ENCODE measurements at regions not wholly inside any gene's neighbourhood (a gene's known extent, or its start where the extent isn't known, plus 50 kb on each side); places are given as distances from the start of the nearest gene placed in this dataset.

DNA sequence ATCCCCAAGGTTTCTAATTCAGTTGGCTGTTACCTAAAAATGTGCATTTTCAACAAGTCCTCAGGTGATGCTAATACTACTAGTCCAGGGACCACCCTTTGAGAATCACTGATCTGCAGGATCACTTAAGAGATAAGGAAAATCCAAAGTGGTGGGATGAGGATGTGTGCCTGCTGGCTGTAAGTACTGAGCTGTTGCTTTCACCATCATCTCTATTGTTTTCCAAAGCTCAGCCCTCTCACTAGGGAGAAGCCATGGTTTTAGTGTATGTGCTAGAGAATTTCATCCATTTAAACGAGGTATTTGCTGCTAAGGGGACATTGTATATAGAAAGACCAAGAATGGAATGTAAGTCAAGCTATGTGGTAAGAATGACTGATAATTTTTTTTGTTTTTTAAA is 202.3 kb downstream of the KIF21A start:
- Histone ChIP-seq H3F3A (ENCODE audit: insufficient read depth) (no peaks in the 10 kb centered on the region; the same call in 1 of the 2 replicates), H3K9ac (no peak overlapping the region), H3K4me2 (ENCODE audit: unreplicated experiment) (no peak overlapping the region), H3K36me3 (ENCODE audit: low read depth) (no peaks in the 10 kb centered on the region), H4K20me1 (ENCODE audit: insufficient read depth) (no peaks in the 10 kb centered on the region), H3K9me3 (ENCODE audit: low read depth) (no peaks in the 10 kb centered on the region), H2AFZ (no peak overlapping the region), H3K4me1 (ENCODE audit: insufficient read depth) (peaks cover 7% of the 10 kb centered on the region; the same call in 1 of the 2 replicates), H3K9me2 (ENCODE audit: insufficient read depth) (no peaks in the 10 kb centered on the region), H3K27ac (no peak overlapping the region), H3K4me3 (no peak overlapping the region), H3K79me2 (ENCODE audit: insufficient read depth) (no peaks in the 10 kb centered on the region), H3K27me3 (replicated peaks; ENCODE audit: insufficient read depth) (peaks cover 29% of the 10 kb centered on the region)
- no peak for TF ChIP-seq EZH2phosphoT487 (IDR thresholded peaks at IDR 0.05; ENCODE audit: insufficient read depth, low read depth)
- TF ChIP-seq EZH2 (IDR thresholded peaks at IDR 0.05; ENCODE audit: insufficient read depth, poor library complexity, severe bottlenecking): no peak
- no peak for DNase-seq
- in situ Hi-C loops (cut with MboI): no loop called here
- WGBS, 2 experiments (ENCODE audit: low coverage in 1 of 2, low lambda C conversion rate in 2 of 2, missing lambda C conversion rate in 2 of 2): 0 to 3% methylated on average over 1 of the region's 1 CpG

DNA sequence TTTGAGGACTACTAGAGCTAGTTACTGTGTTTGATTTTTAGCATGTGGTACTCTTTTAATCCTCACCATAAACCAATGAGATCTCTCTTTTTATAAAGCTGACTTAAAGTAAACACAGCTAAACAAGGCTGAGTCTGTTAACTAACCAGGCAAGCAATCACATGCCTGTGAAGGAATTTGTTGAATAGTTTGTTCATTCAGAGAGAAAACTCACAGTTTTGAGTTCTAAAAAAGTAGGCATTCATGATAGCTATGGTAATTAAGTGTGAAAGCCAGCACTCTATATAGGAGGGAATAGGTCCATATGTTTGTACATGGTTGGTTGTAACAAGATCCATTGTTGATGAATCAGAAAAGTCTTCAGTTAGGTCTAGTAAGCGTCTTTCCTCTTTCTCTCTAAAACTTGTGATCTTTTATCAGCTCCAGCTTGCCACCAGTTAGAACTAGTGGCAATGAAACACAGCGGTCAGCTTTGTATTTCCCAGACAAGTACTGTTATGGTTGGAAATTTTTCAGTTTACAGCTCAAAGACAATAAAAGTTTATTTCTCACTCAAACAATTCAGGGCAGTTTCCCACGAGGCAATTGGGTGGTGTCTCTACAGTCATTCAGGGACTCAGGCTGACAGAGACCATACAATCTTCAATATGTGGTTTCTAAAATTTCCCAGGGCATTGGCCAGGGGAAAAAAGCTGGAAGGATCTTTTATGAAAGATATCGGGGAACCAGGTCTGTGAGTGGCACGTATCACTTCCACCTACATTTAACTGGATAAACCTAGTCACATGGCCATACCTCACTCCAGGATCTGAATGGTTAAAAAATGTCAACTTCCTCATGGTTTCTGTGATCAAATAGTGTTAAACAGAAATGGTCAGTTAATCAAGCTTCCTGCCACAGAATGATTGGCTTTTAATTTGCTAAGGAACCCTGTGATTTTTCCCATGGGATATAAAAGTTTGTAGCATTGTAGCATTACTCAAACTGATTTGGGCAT is 203.1 kb downstream of the KIF21A start:
- no peaks in the 10 kb centered on the region; the same call in 1 of the 2 replicates for H3F3A ChIP-seq (ENCODE audit: insufficient read depth)
- in situ Hi-C loops (cut with MboI): no loop called here
- no peaks in the 10 kb centered on the region for H3K9me2 ChIP-seq (ENCODE audit: insufficient read depth)
- no peak overlapping the region for H3K4me2 ChIP-seq (ENCODE audit: unreplicated experiment)
- WGBS, 2 experiments (ENCODE audit: low coverage in 1 of 2, low lambda C conversion rate in 2 of 2, missing lambda C conversion rate in 2 of 2): 27 to 38% methylated on average over 5 of the region's 5 CpGs
- no peak overlapping the region for H2AFZ ChIP-seq
- H3K9ac ChIP-seq: no peak overlapping the region
- no peak for DNase-seq
- TF ChIP-seq EZH2phosphoT487 (IDR thresholded peaks at IDR 0.05; ENCODE audit: insufficient read depth, low read depth): no peak
- no peaks in the 10 kb centered on the region for H3K9me3 ChIP-seq (ENCODE audit: low read depth)
- H3K36me3 ChIP-seq (ENCODE audit: low read depth): no peaks in the 10 kb centered on the region
- H3K79me2 ChIP-seq (ENCODE audit: insufficient read depth): no peaks in the 10 kb centered on the region
- no peak overlapping the region for H3K27ac ChIP-seq
- no peak overlapping the region for H3K4me3 ChIP-seq
- peaks cover 29% of the 10 kb centered on the region for H3K27me3 ChIP-seq (replicated peaks; ENCODE audit: insufficient read depth)
- peaks cover 7% of the 10 kb centered on the region; the same call in 1 of the 2 replicates for H3K4me1 ChIP-seq (ENCODE audit: insufficient read depth)
- H4K20me1 ChIP-seq (ENCODE audit: insufficient read depth): no peaks in the 10 kb centered on the region

DNA sequence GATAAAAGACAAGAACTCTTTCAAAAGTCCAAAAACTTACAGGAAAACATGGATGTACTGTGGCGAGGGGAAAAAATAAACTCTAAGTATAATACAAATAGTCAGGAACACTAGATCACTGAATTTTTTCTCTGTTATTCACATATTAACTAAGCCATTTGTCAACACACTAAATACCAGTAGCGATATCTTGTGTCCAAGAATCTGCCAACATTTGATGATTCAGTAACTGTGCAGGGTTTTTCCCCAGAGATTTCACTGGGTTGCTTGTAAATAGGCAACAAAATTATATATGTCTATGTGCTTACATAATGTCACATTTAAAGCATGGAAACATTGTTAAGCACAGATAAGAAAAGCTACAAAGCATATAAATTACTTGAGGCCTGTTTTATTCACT is 205.9 kb downstream of the KIF21A start:
- peaks cover 7% of the 10 kb centered on the region; the same call in 1 of the 2 replicates for H3K4me1 ChIP-seq (ENCODE audit: insufficient read depth)
- no peak overlapping the region for H3K4me3 ChIP-seq
- H3F3A ChIP-seq (ENCODE audit: insufficient read depth): no peaks in the 10 kb centered on the region; the same call in 1 of the 2 replicates
- H3K36me3 ChIP-seq (ENCODE audit: low read depth): no peaks in the 10 kb centered on the region
- H3K9me3 ChIP-seq (ENCODE audit: low read depth): no peaks in the 10 kb centered on the region
- no peak overlapping the region for H2AFZ ChIP-seq
- in situ Hi-C loops (cut with MboI): no loop called here
- H3K9me2 ChIP-seq (ENCODE audit: insufficient read depth): no peaks in the 10 kb centered on the region
- peak; percentile 57 for DNase-seq
- no peak overlapping the region for H3K4me2 ChIP-seq (ENCODE audit: unreplicated experiment)
- H4K20me1 ChIP-seq (ENCODE audit: insufficient read depth): no peaks in the 10 kb centered on the region
- no peak for TF ChIP-seq EZH2 (IDR thresholded peaks at IDR 0.05; ENCODE audit: insufficient read depth, poor library complexity, severe bottlenecking)
- TF ChIP-seq EZH2phosphoT487 (IDR thresholded peaks at IDR 0.05; ENCODE audit: insufficient read depth, low read depth): peak; percentile 89
- no peaks in the 10 kb centered on the region for H3K79me2 ChIP-seq (ENCODE audit: insufficient read depth)
- whole genome bisulfite sequencing, 2 experiments (ENCODE audit: low coverage in 1 of 2, low lambda C conversion rate in 2 of 2, missing lambda C conversion rate in 2 of 2): 17 to 18% methylated on average over 2 of the region's 2 CpGs
- no peak overlapping the region for H3K9ac ChIP-seq
- peaks cover 34% of the 10 kb centered on the region for H3K27me3 ChIP-seq (replicated peaks; ENCODE audit: insufficient read depth)
- no peak overlapping the region for H3K27ac ChIP-seq

DNA sequence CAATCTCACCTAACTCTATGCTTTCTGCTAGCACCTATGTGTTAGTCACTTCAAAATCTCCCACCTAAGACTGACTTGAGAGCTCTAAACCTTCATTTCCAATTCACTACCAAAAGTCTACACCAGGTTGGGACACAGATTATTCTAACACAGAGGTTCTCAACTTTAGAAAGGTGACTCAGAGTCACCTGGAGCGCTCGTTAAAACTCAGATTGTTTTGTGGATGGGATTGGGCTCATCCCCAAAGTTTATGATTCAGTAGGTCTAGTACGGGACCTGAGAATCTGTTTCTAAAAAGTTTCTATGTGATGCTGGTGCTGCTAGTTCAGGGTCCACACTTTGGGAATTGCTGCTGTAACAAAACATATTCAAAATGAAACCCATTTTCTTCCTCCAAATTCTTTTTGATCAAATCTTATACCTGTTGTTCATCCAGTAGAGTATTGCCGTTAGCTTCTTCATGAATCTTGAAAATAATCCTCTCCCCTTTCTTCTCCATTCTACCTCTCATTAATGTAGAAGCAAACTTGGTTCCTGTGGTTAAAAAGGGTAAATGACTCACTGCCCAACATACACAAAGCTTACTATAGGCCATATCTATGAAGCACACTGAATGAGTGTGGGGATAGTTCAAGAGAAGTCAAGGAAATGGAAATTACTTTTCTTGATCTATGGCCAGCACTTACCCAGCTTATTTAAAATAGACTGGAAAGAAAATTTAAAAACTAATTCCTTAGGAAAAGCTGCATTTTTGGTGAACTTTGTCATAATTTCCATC is 206.7 kb downstream of the KIF21A start:
- H3K4me3 ChIP-seq: no peak overlapping the region
- H3K9me3 ChIP-seq (ENCODE audit: low read depth): no peaks in the 10 kb centered on the region
- H3F3A ChIP-seq (ENCODE audit: insufficient read depth): no peaks in the 10 kb centered on the region; the same call in 1 of the 2 replicates
- H3K4me1 ChIP-seq (ENCODE audit: insufficient read depth): peaks cover 7% of the 10 kb centered on the region; the same call in 1 of the 2 replicates
- H2AFZ ChIP-seq: no peak overlapping the region
- in situ Hi-C loops (cut with MboI): no loop called here
- no peaks in the 10 kb centered on the region for H4K20me1 ChIP-seq (ENCODE audit: insufficient read depth)
- peaks cover 26% of the 10 kb centered on the region for H3K27me3 ChIP-seq (replicated peaks; ENCODE audit: insufficient read depth)
- no peak overlapping the region for H3K27ac ChIP-seq
- no peaks in the 10 kb centered on the region for H3K79me2 ChIP-seq (ENCODE audit: insufficient read depth)
- 36 to 43% methylated on average over 4 of the region's 4 CpGs for WGBS, 2 experiments (ENCODE audit: low coverage in 1 of 2, low lambda C conversion rate in 2 of 2, missing lambda C conversion rate in 2 of 2)
- H3K9ac ChIP-seq: no peak overlapping the region
- peak; percentile 2 for DNase-seq
- no peaks in the 10 kb centered on the region for H3K9me2 ChIP-seq (ENCODE audit: insufficient read depth)
- H3K4me2 ChIP-seq (ENCODE audit: unreplicated experiment): no peak overlapping the region
- H3K36me3 ChIP-seq (ENCODE audit: low read depth): no peaks in the 10 kb centered on the region
- TF ChIP-seq EZH2phosphoT487 (IDR thresholded peaks at IDR 0.05; ENCODE audit: insufficient read depth, low read depth) (no peak), EZH2 (IDR thresholded peaks at IDR 0.05; ENCODE audit: insufficient read depth, poor library complexity, severe bottlenecking) (no peak)
